Omental fat pad (tissue), 3 donors: ENCODE measurements at regions not wholly inside any gene's neighbourhood (a gene's known extent, or its start where the extent isn't known, plus 50 kb on each side); places are given as distances from the start of the nearest gene placed in this dataset.
A peak's percentile ranks its signal among the peaks of the same experiment; 100 is the strongest.

Experiments
- ATAC-seq: fragments of 150-250 bp; one replicate; pipeline ENCODE4 v1.9.1; 2016; ENCODE audit warnings: mild to moderate bottlenecking, moderate library complexity; ENCODE audit not compliant: low FRiP score
- DNase-seq: peaks from one replicate; pipeline ENCODE4 v3.0.0-alpha.2; 2019; ENCODE audit warnings: low spot score
- TF ChIP-seq, protein P1 (sequence below), 3 donors: fragments of 450-650 bp; IDR thresholded peaks; one replicate each; pipeline ENCODE4 v1.5.1; 2016 to 2017; ENCODE audit warnings: antibody characterized with exemption in 3 of 3, mild to moderate bottlenecking in 3 of 3, moderate library complexity in 2 of 3

GRCh38 chr6:3908961-3909360 lies 59.8 kb downstream of the FAM50B start:
- DNase-seq (no peak), ATAC-seq (no peak)
- TF ChIP-seq, protein P1, sequence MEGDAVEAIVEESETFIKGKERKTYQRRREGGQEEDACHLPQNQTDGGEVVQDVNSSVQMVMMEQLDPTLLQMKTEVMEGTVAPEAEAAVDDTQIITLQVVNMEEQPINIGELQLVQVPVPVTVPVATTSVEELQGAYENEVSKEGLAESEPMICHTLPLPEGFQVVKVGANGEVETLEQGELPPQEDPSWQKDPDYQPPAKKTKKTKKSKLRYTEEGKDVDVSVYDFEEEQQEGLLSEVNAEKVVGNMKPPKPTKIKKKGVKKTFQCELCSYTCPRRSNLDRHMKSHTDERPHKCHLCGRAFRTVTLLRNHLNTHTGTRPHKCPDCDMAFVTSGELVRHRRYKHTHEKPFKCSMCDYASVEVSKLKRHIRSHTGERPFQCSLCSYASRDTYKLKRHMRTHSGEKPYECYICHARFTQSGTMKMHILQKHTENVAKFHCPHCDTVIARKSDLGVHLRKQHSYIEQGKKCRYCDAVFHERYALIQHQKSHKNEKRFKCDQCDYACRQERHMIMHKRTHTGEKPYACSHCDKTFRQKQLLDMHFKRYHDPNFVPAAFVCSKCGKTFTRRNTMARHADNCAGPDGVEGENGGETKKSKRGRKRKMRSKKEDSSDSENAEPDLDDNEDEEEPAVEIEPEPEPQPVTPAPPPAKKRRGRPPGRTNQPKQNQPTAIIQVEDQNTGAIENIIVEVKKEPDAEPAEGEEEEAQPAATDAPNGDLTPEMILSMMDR (IDR thresholded peaks at IDR 0.05), result no peak

- DNase-seq, result no peak
- ATAC-seq, result no peak
- TF ChIP-seq, protein P1 (IDR thresholded peaks at IDR 0.05), result no peak
These were observed 61.0 kb downstream of the FAM50B start for GRCh38 chr6:3910106-3910663.

GRCh38 chr6:3911130-3911529 lies 62.0 kb downstream of the FAM50B start:
- no peak for DNase-seq
- TF ChIP-seq, protein P1 (IDR thresholded peaks at IDR 0.05), result no peak
- no peak for ATAC-seq

GRCh38 chr6:3911614-3912336 lies 62.6 kb downstream of the FAM50B start:
- DNase-seq (peak; percentile 66), ATAC-seq (peak; percentile 60)
- TF ChIP-seq, protein P1 (IDR thresholded peaks at IDR 0.05), result no peak

DNA sequence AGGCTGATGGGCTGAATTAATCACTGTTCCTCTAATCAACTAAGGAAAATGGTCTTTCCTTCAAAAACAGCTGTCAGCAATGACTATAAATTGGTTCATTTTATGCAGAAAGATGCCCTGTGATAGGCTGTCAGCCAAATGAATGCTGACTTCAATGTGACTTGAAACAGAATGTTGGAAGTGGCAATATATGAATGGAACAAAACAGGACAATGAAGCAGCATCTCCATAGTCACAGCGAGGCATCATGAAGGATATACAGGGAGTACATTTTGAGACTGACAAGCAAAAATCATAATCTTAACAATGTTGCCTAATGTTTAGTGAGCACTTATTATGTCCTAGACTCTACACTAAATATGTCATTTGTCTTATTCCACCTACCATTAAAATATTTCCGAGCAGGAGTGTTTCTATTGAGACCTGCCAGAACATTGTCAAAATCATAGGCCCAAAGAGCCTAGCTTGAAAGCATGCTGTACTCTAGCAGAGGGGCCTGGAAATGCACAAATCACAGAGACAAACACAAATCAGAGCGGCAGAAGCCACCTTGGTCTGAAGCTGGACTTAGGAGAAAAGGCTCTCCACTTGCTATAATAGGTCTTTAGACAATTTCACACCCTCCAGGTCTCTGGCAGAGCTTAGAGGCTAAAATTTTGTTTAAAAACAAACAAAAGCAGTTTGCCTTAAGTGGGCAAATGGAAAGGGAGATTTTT lies 63.3 kb downstream of the FAM50B start:
- ATAC-seq (no peak), DNase-seq (no peak)
- TF ChIP-seq, protein P1 (IDR thresholded peaks at IDR 0.05), result no peak

DNA sequence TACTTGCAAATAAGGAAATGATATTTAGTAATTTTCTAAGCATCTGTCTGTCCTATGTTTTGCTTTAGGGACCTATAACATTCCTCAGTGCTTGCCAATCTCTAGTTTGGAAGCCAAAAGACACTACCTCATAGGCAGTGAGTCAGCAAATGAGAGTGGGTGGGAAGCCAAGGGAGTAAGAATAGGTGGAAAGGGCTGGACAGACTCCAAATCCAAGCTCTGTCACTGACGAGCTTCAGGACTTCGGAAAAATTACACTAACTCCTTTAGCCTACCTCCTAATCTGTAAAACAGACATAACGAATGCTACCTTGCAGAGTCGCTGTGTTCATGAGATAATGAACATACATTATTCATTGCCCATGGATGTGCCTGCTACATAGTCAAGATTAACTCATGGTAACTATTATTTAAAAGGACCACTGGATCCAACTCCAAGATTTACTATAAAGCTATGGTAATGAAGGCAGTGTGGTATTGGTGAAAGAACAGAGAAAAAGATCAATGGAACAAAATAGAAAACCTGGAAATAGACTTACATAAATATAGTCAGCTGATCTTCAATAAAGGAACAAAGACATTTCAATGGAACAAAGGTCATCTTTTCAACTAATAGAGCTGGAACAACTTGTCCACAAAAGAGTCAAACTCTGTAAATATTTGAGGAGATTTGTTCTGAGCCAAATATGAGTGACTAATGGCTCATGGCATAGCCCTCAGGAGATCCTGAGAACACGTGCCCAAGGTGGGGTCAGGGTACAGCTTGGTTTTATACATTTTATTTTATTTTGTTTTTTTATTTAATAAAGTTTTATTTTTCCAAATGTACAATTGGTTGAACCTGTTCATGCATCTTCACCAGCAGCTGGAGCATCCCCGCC lies 64.1 kb downstream of the FAM50B start:
- ATAC-seq (peak; percentile 90), DNase-seq (no peak)
- TF ChIP-seq, protein P1 (IDR thresholded peaks at IDR 0.05), result no peak
